Naive B cell (primary cell): ENCODE measurements at regions not wholly inside any gene's neighbourhood (a gene's known extent, or its start where the extent isn't known, plus 50 kb on each side); places are given as distances from the start of the nearest gene placed in this dataset.
"Not testable (repeated sequence)": the region's sequence is repeated elsewhere in the genome, so short reads cannot be mapped to it uniquely, and the experiment has no call there.

Source experiments
- ATAC-seq, 2 donors: fragments of 150-1000 bp; cut with Tn5 transposase; 2 replicates each; pipeline ENCODE4 v1.10.0; 2021; ENCODE audit warnings: low read depth in 2 of 2, mild to moderate bottlenecking in 2 of 2, moderate library complexity in 2 of 2
- DNase-seq: peaks from one replicate; pipeline ENCODE4 v3.0.0; 2022
- H3K27ac Mint-ChIP-seq, 6 donors: one replicate each; pipeline ENCODE4 v1.8.0; 2020 to 2022; ENCODE audit warnings: mild to moderate bottlenecking in 6 of 6, mixed read lengths in 6 of 6, moderate library complexity in 5 of 6, inconsistent platforms in 2 of 6
- H3K27me3 Mint-ChIP-seq, 3 donors: one replicate each; pipeline ENCODE4 v1.8.0; 2021 to 2022; ENCODE audit warnings: mixed read lengths in 3 of 3, mild to moderate bottlenecking in 1 of 3
- H3K36me3 Mint-ChIP-seq, 2 donors: one replicate each; pipeline ENCODE4 v1.8.0; 2020 to 2022; ENCODE audit warnings: mixed read lengths in 2 of 2, inconsistent platforms in 1 of 2, mild to moderate bottlenecking in 1 of 2
- H3K4me1 Mint-ChIP-seq, 3 donors: one replicate each; pipeline ENCODE4 v1.8.0; 2020 to 2022; ENCODE audit warnings: mixed read lengths in 3 of 3, inconsistent platforms in 1 of 3, mild to moderate bottlenecking in 1 of 3, moderate library complexity in 1 of 3
- H3K4me3 Mint-ChIP-seq, 8 donors: one replicate each; pipeline ENCODE4 v1.8.0; 2020 to 2022; ENCODE audit warnings: mild to moderate bottlenecking in 8 of 8, mixed read lengths in 8 of 8, moderate library complexity in 8 of 8, inconsistent platforms in 2 of 8
- H3K9me3 Mint-ChIP-seq, 7 donors: one replicate each; pipeline ENCODE4 v1.8.0; 2020 to 2022; ENCODE audit warnings: mixed read lengths in 7 of 7, mild to moderate bottlenecking in 5 of 7, inconsistent platforms in 2 of 7, moderate library complexity in 1 of 7

DNA sequence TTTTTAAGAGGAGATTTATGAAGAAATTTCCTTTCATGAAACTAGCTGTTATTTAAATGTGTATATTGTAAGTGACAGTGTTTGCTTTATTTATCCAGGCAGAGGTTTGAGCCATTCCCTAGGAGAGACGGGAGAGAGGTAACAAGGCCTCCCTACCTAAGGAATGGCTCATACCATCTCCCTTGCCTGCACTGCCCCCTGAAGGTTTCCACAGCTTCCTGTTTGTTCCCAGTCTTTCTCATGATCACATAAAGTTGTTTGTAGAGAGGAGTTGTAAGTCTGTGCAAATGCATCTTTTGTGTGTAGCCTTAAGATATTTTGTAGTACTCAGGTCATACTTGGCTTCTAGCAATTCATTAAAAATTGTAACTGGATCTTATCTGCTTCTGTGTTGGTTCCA is 1504.5 kb upstream of the PCDH10 start:
- Mint-ChIP-seq H3K27ac (no peak overlapping the region), H3K4me1 (no peaks in the 10 kb centered on the region), H3K36me3 (no peaks in the 10 kb centered on the region), H3K9me3 (peaks cover 0 to 17% (median 5%) of the 10 kb centered on the region in 7 donors), H3K27me3 (no peaks in the 10 kb centered on the region), H3K4me3 (no peak overlapping the region)
- no peak for DNase-seq
- no peak for ATAC-seq

DNA sequence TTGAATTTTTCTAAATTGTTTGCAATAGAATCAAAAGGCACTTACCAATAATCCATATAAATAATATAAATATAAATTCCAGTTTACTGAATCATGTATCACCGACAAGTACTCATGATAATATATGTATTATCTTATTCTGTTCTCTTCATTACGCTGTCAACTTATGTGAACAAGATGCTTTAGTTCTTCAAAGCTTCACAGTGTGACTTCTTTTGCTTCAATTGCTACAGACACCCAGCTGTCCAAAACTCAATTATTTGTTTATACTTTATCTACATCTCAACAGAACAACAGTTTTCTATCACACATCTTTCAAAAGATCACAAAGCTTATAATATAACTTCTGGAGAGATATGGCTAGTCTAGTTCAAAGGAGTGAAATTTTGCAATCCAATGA is 1499.9 kb upstream of the PCDH10 start:
- H3K36me3 Mint-ChIP-seq: no peaks in the 10 kb centered on the region
- DNase-seq: no peak
- peaks cover 0 to 4% (median 0%) of the 10 kb centered on the region in 7 donors for H3K9me3 Mint-ChIP-seq
- H3K4me1 Mint-ChIP-seq: no peaks in the 10 kb centered on the region
- no peak for ATAC-seq
- no peak overlapping the region for H3K4me3 Mint-ChIP-seq
- no peaks in the 10 kb centered on the region for H3K27me3 Mint-ChIP-seq
- H3K27ac Mint-ChIP-seq: no peak overlapping the region

DNA sequence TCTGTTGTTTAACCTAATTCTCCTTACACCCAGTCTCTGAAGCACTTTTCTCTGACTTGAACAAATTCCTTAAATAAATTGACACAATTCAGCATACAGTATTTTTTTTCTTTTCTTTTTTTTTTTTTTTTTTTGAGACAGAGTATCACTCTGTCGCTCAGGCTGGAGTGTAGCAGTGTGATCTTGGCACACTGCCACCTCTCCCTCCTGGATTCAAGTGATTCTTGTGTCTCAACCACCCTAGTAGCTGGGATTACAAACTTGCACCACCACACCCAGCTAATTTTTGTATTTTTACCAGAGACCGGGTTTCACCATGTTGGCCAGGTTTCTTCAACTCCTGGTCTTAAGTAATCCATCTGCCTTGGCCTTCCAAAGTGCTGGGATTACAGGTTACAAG is 1498.1 kb upstream of the PCDH10 start:
- Mint-ChIP-seq H3K27me3 (no peaks in the 10 kb centered on the region), H3K4me3 (no peak overlapping the region), H3K27ac (peak overlapping the region in 1 of 6 donors; percentile 42), H3K9me3 (peaks cover 0 to 3% (median 0%) of the 10 kb centered on the region in 7 donors), H3K36me3 (no peaks in the 10 kb centered on the region), H3K4me1 (no peaks in the 10 kb centered on the region)
- ATAC-seq (no peak), DNase-seq (no peak)

DNA sequence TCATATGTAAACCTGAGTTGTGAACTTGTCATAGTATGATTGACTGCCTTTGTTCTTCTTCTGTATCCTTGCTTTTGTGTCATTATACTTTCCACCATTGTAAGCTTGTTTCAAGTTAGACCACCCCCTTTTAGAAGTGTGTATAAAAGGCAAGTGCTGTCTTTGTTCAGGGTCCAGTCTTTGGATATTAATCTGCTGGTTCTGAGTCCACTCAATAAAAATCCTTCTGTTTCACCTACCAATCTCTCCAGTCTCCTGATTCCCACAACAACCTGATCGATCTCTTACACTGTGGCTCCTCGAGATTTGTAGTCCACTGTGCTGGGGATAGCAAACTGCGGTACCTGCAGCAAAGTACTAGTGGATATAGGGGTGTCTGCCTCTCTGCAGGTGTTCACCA is 1465.8 kb upstream of the PCDH10 start:
- H3K4me1 Mint-ChIP-seq, H3K36me3 Mint-ChIP-seq, H3K27ac Mint-ChIP-seq, DNase-seq, ATAC-seq, H3K27me3 Mint-ChIP-seq: not testable (repeated sequence)
- H3K4me3 Mint-ChIP-seq: peak overlapping the region in 1 of 8 donors; percentile 15
- H3K9me3 Mint-ChIP-seq: peaks cover 0 to 38% (median 17%) of the 10 kb centered on the region in 7 donors

DNA sequence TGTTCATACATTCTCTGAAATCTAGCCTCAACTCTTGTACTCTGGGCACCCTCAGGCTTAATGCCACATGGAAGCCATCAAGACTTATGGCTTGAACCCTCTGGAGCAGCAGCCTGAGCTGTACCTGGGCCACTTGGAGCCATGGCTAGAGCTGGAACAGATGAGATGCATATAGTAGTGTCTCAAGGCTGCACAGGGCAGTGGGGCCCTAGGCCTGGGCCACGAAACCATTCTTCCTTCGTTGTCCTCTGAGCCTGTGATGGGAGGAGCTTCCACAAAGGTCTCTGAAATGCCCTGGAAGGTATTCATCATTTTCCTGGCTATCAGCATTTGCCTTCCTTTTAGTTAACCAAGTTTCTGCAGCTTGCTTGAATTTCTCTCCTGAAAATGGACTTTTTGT is 1427.2 kb upstream of the PCDH10 start:
- H3K36me3 Mint-ChIP-seq: peaks cover 0 to 8% of the 10 kb centered on the region in 2 donors
- H3K9me3 Mint-ChIP-seq: peaks cover 0 to 11% (median 5%) of the 10 kb centered on the region in 7 donors
- H3K4me3 Mint-ChIP-seq: no peak overlapping the region
- ATAC-seq (no peak), DNase-seq (no peak)
- no peak overlapping the region for H3K27ac Mint-ChIP-seq
- no peaks in the 10 kb centered on the region for H3K4me1 Mint-ChIP-seq
- no peaks in the 10 kb centered on the region for H3K27me3 Mint-ChIP-seq

DNA sequence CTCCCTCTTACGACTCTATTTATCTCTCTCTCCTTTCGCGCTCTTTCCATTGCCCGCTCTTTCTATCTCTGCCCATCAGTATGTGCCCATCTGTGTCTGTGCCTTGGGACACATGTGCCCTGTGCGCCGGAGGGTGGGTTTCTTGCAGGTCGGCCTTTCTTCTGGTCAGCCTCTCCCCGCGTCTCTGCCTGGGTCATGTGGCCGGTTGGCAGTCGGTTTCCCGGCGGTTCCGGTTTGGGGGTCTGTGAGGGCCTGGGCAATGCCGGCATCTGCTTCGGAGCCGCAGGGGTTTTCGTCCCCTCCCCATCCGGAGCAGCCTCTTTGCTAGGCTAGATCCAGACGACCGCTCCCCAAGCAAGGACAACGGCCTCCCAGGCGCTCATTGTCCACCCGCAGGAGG is 1426.0 kb upstream of the PCDH10 start:
- H3K9me3 Mint-ChIP-seq: peaks cover 2 to 11% (median 5%) of the 10 kb centered on the region in 7 donors
- not testable (repeated sequence) for DNase-seq, H3K4me1 Mint-ChIP-seq, ATAC-seq, H3K36me3 Mint-ChIP-seq, H3K27me3 Mint-ChIP-seq, H3K4me3 Mint-ChIP-seq, H3K27ac Mint-ChIP-seq

DNA sequence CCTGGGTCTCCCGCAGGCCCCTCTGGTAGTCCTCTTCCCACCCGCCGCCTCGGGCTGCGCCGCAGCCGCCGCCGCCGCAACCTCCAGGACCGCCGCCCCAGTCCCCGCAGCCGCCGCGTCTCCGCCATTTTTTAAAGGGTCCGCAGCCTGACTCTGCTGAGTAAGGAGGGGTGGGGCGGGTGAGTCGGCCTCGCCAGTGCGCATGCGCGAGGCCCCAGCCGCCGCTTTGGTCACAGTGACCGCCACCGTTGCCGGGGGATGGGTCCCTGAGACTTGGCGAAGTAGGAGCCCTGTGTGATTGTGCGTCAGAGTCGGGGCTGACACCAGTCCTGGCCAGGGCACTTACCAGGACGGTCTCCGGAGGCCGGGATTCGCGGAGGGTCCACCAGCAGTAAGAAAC is 1424.2 kb upstream of the PCDH10 start:
- peaks cover 3 to 11% (median 5%) of the 10 kb centered on the region in 7 donors for H3K9me3 Mint-ChIP-seq
- not testable (repeated sequence) for DNase-seq, H3K27me3 Mint-ChIP-seq, H3K27ac Mint-ChIP-seq, ATAC-seq, H3K4me3 Mint-ChIP-seq, H3K36me3 Mint-ChIP-seq, H3K4me1 Mint-ChIP-seq

DNA sequence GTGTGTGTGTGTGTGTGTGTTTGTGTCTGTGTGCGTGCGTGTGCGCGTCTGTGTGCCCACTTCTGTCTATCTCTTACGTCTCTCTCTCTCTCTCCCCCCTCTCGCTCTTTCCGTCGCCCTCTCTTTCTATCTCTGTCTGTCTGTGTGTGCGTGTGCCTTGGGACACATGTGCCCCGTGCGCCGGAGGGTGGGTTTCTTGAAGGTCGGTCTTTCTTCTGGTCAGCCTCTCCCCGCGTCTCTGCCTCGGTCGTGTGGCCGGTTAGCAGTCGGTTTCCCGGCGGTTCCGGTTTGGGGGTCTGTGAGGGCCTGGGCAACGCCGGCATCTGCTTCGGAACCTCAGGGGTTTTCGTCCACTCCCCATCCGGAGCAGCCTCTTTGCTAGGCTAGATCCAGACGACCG is 1423.6 kb upstream of the PCDH10 start:
- Mint-ChIP-seq H3K4me3 (peak overlapping the region in 1 of 8 donors; percentile 35), H3K9me3 (peaks cover 3 to 11% (median 6%) of the 10 kb centered on the region in 7 donors)
- not testable (repeated sequence) for H3K36me3 Mint-ChIP-seq, ATAC-seq, DNase-seq, H3K27ac Mint-ChIP-seq, H3K4me1 Mint-ChIP-seq, H3K27me3 Mint-ChIP-seq

DNA sequence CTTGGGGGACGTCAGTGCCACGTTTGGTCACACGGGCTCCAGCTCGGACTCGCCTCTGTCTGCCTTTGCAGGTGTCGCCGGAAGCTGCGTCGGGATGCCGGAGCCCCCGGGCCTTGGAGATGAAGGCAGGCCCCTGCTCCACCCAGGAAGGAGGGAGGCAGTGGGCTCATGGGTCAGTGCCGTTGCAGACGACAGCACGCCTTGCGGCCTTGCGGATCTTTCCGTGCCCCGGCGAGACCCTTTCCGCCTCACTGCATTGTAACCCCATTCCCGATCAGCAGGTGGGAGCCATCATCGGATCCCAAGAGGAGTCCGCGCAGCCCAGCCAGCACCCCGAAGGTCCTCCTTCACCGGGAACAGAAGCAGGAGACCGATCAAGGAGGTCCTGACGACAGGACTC is 1422.2 kb upstream of the PCDH10 start:
- not testable (repeated sequence) for DNase-seq, ATAC-seq, H3K27ac Mint-ChIP-seq, H3K4me1 Mint-ChIP-seq, H3K27me3 Mint-ChIP-seq, H3K4me3 Mint-ChIP-seq, H3K36me3 Mint-ChIP-seq
- H3K9me3 Mint-ChIP-seq: peaks cover 3 to 11% (median 5%) of the 10 kb centered on the region in 7 donors

DNA sequence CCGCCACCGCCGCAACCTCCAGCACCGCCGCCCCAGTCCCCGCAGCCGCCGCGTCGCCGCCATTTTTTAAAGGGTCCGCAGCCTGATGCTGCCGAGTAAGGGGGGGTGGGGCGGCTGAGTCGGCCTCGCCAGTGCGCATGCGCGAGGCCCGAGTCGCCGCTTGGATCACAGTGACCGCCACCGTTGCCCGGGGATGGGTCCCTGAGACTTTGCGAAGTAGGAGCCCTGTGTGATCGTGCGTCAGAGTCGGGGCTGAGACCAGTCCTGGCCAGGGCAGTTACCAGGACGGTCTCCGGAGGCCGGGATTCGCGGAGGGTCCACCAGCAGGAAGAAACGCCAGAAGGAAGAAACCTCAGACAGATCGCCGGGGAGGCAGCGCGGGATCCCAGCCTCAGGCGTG is 1421.7 kb upstream of the PCDH10 start:
- H3K4me3 Mint-ChIP-seq: not testable (repeated sequence)

DNA sequence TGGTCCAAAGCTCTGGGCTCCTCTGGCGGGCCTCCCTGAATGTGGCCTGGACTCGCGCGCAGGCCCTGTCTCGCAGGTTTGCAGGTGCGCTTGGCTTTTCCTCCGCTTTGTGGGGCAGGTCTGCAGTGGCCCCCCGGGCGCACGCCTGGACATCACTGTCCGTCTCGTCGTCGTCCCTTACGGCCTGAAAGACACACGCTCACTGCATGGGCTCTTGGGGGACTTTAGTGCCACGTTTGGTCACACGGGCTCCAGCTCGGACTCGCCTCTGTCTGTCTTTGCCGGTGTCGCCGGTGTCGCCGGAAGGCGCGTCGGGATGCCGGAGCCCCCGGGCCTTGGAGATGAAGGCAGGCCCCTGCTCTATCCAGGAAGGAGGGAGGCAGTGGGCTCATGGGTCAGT is 1419.9 kb upstream of the PCDH10 start:
- H3K9me3 Mint-ChIP-seq, DNase-seq, H3K36me3 Mint-ChIP-seq, H3K27me3 Mint-ChIP-seq, H3K4me1 Mint-ChIP-seq, H3K4me3 Mint-ChIP-seq, ATAC-seq, H3K27ac Mint-ChIP-seq: not testable (repeated sequence)

More for the DNA sequence above, 1421.7 kb upstream of the PCDH10 start:
- not testable (repeated sequence) for H3K27ac Mint-ChIP-seq, H3K36me3 Mint-ChIP-seq, H3K4me1 Mint-ChIP-seq, ATAC-seq, H3K27me3 Mint-ChIP-seq, DNase-seq
- peaks cover 3 to 11% (median 5%) of the 10 kb centered on the region in 7 donors for H3K9me3 Mint-ChIP-seq

DNA sequence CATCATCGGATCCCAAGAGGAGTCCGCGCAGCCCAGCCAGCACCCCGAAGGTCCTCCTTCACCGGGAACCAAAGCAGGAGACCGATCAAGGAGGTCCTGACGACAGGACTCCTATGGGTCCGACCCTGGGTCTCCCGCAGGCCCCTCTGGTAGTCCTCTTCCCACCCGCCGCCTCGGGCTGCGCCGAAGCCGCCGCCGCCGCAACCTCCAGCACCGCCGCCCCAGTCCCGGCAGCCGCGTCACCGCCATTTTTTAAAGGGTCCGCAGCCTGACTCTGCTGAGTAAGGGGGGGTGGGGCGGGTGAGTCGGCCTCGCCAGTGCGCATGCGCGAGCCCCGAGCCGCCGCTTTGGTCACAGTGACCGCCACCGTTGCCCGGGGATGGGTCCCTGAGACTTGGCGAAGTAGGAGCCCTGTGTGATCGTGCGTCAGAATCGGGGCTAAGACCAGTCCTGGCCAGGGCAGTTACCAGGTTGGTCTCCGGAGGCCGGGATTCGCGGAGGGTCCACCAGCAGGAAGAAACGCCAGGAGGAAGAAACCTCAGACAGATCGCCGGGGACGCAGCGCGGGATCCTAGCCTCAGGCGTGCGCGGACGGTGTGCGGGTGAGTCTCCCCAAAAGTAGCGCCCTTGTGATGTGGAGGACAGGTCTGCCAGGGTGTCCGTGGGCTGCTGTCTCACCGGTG is 1419.2 kb upstream of the PCDH10 start:
- not testable (repeated sequence) for DNase-seq, ATAC-seq, H3K4me1 Mint-ChIP-seq, H3K4me3 Mint-ChIP-seq, H3K9me3 Mint-ChIP-seq, H3K27ac Mint-ChIP-seq, H3K27me3 Mint-ChIP-seq, H3K36me3 Mint-ChIP-seq

DNA sequence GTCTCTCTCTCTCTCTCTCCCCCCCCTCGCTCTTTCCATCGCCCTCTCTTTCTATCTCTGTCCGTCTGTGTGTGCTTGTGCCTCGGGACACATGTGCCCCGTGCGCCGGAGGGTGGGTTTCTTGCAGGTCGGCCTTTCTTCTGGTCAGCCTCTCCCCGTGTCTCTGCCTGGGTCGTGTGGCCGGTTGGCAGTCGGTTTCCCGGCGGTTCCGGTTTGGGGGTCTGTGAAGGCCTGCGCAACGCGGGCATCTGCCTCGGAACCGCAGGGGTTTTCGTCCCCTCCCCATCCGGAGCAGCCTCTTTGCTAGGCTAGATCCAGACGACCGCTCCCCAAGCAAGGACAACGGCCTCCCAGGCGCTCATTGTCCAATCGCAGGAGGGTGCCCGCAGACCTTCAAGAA is 1418.5 kb upstream of the PCDH10 start:
- ATAC-seq, H3K36me3 Mint-ChIP-seq, H3K4me1 Mint-ChIP-seq, H3K9me3 Mint-ChIP-seq, H3K27me3 Mint-ChIP-seq, H3K27ac Mint-ChIP-seq, DNase-seq, H3K4me3 Mint-ChIP-seq: not testable (repeated sequence)

DNA sequence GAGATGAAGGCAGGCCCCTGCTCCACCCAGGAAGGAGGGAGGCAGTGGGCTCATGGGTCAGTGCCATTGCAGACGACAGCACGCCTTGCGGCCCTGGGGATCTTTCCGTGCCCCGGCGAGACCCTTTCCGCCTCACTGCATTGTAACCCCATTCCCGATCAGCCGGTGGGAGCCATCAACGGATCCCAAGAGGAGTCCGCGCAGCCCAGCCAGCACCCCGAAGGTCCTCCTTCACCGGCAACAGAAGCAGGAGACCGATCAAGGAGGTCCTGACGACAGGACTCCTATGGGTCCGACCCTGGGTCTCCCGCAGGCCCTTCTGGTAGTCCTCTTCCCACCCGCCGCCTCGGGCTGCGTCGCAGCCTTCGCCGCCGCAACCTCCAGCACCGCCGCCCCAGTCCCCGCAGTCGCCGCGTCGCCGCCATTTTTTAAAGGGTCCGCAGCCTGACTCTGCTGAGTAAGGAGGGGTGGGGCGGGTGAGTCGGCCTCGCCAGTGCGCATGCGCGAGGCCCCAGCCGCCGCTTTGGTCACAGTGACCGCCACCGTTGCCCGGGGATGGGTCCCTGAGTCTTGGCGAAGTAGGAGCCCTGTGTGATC is 1417.0 kb upstream of the PCDH10 start:
- H3K36me3 Mint-ChIP-seq, ATAC-seq, H3K9me3 Mint-ChIP-seq, H3K4me1 Mint-ChIP-seq, DNase-seq, H3K27me3 Mint-ChIP-seq, H3K27ac Mint-ChIP-seq, H3K4me3 Mint-ChIP-seq: not testable (repeated sequence)
